ENCODE measurements at regions not wholly inside any gene's neighbourhood (a gene's known extent, or its start where the extent isn't known, plus 50 kb on each side); places are given as distances from the start of the nearest gene placed in this dataset.

GRCh38 chr1:192496369-192497056, 79.1 kb upstream of the RGS1 start:
- TF ChIP-seq MAX (IDR thresholded peaks at IDR 0.05; ENCODE audit: insufficient read depth, insufficient read length) (no peak), POLR2A (IDR thresholded peaks at IDR 0.05; ENCODE audit: low read depth, low read length) (no peak), EZH2 (IDR thresholded peaks at IDR 0.05; ENCODE audit: borderline replicate concordance, low read depth, low read length, severe bottlenecking) (no peak), CTCF (IDR thresholded peaks at IDR 0.05; ENCODE audit: extremely low read depth in 1 of 2, insufficient read depth in 1 of 2, low read depth in 1 of 2, low read length in 2 of 2) (no peak), JUN (IDR thresholded peaks at IDR 0.05; ENCODE audit: borderline replicate concordance, insufficient read depth, insufficient read length, low read depth) (no peak)

All from endothelial cell of umbilical vein (primary cell).